SK-N-SH treated with all-trans-retinoic acid at 6 μM for 48 hours (cell line): ENCODE measurements at regions not wholly inside any gene's neighbourhood (a gene's known extent, or its start where the extent isn't known, plus 50 kb on each side); places are given as distances from the start of the nearest gene placed in this dataset.

ENCODE experiments used
- ATAC-seq: fragments of 200-7000 bp; cut with Tn5 transposase; 3 replicates; pipeline ENCODE4 v1.9.1; 2020; ENCODE audit warnings: mild to moderate bottlenecking, moderate library complexity
- CSDC2 ChIP-seq: fragments of 250-450 bp; sonication (Bioruptor Pico); IDR thresholded peaks from 2 replicates; pipeline ENCODE4 v1.5.0; 2020; ENCODE audit warnings: mild to moderate bottlenecking, moderate library complexity
- ESRRG ChIP-seq: fragments of 250-450 bp; sonication (Bioruptor Pico); IDR thresholded peaks from 2 replicates; pipeline ENCODE4 v1.6.1; 2021; ENCODE audit warnings: mild to moderate bottlenecking
- GLIS3 ChIP-seq: fragments of 250-450 bp; sonication (Bioruptor Pico); IDR thresholded peaks from 2 replicates; pipeline ENCODE4 v1.5.0; 2020; ENCODE audit warnings: mild to moderate bottlenecking, moderate library complexity
- PPARA ChIP-seq: fragments of 250-450 bp; sonication (Bioruptor Pico); IDR thresholded peaks from 2 replicates; pipeline ENCODE4 v1.5.0; 2020; ENCODE audit warnings: mild to moderate bottlenecking, borderline replicate concordance
- SNAI2 ChIP-seq: fragments of 250-450 bp; sonication (Bioruptor Pico); IDR thresholded peaks from 2 replicates; pipeline ENCODE4 v1.5.0; 2020; ENCODE audit warnings: mild to moderate bottlenecking, moderate library complexity
- TCF4 ChIP-seq: fragments of 250-450 bp; sonication (Bioruptor Pico); IDR thresholded peaks from 2 replicates; pipeline ENCODE4 v1.8.0; 2021; ENCODE audit warnings: mild to moderate bottlenecking, moderate library complexity, borderline replicate concordance
- TOX ChIP-seq: fragments of 250-450 bp; sonication (Bioruptor Pico); IDR thresholded peaks from 2 replicates; pipeline ENCODE4 v1.8.0; 2021; ENCODE audit warnings: mild to moderate bottlenecking, moderate library complexity, borderline replicate concordance
- ZC3H10 ChIP-seq: fragments of 250-450 bp; sonication (Bioruptor Pico); IDR thresholded peaks from 2 replicates; pipeline ENCODE4 v1.5.1; 2021; ENCODE audit warnings: mild to moderate bottlenecking, moderate library complexity
- ZFP3 ChIP-seq: fragments of 250-450 bp; sonication (Bioruptor Pico); IDR thresholded peaks from 2 replicates; pipeline ENCODE4 v1.5.0; 2020; ENCODE audit warnings: mild to moderate bottlenecking, moderate library complexity
- ZFP30 ChIP-seq: fragments of 450-650 bp; formaldehyde crosslinking; IDR thresholded peaks from 2 replicates; pipeline ENCODE4 v1.5.0; 2022; ENCODE audit warnings: mild to moderate bottlenecking, moderate library complexity
- ZNF565 ChIP-seq: fragments of 450-650 bp; formaldehyde crosslinking; conservative IDR thresholded peaks from 2 replicates; pipeline ENCODE4 v1.5.0; 2020; ENCODE audit warnings: low read depth, mild to moderate bottlenecking, moderate library complexity
- ZNF70 ChIP-seq: fragments of 450-650 bp; formaldehyde crosslinking; IDR thresholded peaks from 2 replicates; pipeline ENCODE4 v1.5.0; 2020; ENCODE audit warnings: mild to moderate bottlenecking, moderate library complexity
- ZNF8 ChIP-seq: fragments of 450-650 bp; formaldehyde crosslinking; IDR thresholded peaks from 2 replicates; pipeline ENCODE4 v1.5.0; 2020; ENCODE audit warnings: mild to moderate bottlenecking, moderate library complexity
- TF ChIP-seq, protein P1 (sequence below): fragments of 250-450 bp; sonication (Bioruptor Pico); IDR thresholded peaks from 2 replicates; pipeline ENCODE4 v1.5.0; 2020; ENCODE audit warnings: mild to moderate bottlenecking, moderate library complexity
- TF ChIP-seq, protein P2 (sequence below): fragments of 250-450 bp; sonication (Bioruptor Pico); IDR thresholded peaks from 2 replicates; pipeline ENCODE4 v1.8.0; 2021; ENCODE audit warnings: low read depth, mild to moderate bottlenecking, moderate library complexity, borderline replicate concordance
- TF ChIP-seq, protein P3 (sequence below): fragments of 250-450 bp; sonication (Bioruptor Pico); IDR thresholded peaks from 2 replicates; pipeline ENCODE4 v1.8.0; 2020; ENCODE audit warnings: mild to moderate bottlenecking, moderate library complexity, borderline replicate concordance
- TF ChIP-seq, protein P4 (sequence below): fragments of 250-450 bp; sonication (Bioruptor Pico); IDR thresholded peaks from 2 replicates; pipeline ENCODE4 v1.5.1; 2020; ENCODE audit warnings: low read depth, mild to moderate bottlenecking, moderate library complexity
- TF ChIP-seq, protein P5 (sequence below): fragments of 250-450 bp; sonication (Bioruptor Pico); IDR thresholded peaks from 2 replicates; pipeline ENCODE4 v1.5.1; 2021; ENCODE audit warnings: mild to moderate bottlenecking, moderate library complexity

DNA sequence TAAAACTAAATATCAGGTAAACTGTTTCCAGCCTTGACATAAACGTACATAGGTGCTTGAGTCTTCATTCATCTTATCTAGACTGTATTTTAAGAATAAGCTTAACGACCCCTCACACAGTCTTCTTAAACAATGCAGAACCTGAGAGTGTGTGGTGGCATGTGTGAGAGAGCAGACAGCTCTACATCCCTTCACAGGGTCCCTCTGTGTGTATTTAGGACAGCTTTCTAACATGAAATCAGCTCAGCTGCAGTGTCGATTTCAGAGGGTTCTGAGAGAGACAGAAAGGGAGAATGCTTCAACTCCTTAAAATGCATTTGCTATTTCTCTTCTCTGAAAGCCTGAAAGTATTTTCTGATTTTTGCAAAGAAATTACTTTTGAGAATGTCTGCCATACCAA, 185.2 kb downstream of the GRB14 start:
- TF ChIP-seq GLIS3 (CRISPR knock-in tag), result no peak
- no peak for TF ChIP-seq PPARA
- ATAC-seq, result no peak

DNA sequence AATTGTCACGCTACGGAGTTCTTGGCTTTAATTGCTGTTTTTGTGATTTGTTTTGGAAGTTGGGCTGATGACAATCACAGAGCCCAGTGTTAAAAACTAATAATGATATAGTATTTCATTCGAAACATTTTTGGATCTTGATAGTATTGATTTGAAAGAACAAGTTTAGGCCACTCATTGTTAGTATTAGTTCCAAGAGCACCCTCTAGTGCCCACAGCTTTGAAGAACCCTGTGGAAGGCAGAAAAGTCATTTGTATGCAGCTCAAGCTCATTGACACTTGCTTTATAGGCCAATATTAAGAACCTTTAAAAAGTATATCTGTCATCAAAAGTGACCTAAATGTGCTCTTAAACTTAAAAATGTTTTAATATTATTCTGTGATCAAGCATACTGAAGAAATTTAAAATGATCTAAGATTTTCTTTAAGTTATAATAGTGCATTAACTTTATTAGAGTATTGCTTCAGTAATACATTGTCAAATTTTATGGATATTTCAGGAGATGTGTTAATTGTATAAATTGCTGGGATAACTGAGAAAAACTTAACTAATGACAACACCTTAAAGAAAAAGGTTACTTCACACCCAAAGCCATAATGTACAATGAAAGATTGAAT, 191.0 kb downstream of the GRB14 start:
- peak; percentile 88; the same call in 2 of the 3 replicates for ATAC-seq

DNA sequence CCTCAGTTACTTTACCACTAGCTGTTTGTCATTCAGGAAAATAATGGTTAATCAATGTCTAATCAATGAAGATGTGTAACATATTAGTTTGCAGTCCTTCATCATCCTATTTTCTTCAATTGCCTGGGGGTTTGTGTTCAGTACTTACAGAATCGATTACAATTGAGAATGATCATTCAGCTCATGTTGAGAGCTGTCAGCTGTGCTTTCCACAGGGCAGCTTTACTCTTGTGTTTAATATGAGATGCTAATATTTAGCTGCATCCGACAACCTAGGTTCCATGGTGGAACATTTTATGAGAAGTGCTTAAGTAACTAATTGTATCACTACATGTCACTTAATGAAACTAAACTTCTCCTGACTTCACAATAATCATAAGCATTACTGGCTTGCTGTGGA, 191.9 kb downstream of the GRB14 start:
- ATAC-seq, result no peak
- TF ChIP-seq, protein P1, sequence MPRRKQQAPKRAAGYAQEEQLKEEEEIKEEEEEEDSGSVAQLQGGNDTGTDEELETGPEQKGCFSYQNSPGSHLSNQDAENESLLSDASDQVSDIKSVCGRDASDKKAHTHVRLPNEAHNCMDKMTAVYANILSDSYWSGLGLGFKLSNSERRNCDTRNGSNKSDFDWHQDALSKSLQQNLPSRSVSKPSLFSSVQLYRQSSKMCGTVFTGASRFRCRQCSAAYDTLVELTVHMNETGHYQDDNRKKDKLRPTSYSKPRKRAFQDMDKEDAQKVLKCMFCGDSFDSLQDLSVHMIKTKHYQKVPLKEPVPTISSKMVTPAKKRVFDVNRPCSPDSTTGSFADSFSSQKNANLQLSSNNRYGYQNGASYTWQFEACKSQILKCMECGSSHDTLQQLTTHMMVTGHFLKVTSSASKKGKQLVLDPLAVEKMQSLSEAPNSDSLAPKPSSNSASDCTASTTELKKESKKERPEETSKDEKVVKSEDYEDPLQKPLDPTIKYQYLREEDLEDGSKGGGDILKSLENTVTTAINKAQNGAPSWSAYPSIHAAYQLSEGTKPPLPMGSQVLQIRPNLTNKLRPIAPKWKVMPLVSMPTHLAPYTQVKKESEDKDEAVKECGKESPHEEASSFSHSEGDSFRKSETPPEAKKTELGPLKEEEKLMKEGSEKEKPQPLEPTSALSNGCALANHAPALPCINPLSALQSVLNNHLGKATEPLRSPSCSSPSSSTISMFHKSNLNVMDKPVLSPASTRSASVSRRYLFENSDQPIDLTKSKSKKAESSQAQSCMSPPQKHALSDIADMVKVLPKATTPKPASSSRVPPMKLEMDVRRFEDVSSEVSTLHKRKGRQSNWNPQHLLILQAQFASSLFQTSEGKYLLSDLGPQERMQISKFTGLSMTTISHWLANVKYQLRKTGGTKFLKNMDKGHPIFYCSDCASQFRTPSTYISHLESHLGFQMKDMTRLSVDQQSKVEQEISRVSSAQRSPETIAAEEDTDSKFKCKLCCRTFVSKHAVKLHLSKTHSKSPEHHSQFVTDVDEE (CRISPR knock-in tag), result no peak
- TF ChIP-seq, protein P2, sequence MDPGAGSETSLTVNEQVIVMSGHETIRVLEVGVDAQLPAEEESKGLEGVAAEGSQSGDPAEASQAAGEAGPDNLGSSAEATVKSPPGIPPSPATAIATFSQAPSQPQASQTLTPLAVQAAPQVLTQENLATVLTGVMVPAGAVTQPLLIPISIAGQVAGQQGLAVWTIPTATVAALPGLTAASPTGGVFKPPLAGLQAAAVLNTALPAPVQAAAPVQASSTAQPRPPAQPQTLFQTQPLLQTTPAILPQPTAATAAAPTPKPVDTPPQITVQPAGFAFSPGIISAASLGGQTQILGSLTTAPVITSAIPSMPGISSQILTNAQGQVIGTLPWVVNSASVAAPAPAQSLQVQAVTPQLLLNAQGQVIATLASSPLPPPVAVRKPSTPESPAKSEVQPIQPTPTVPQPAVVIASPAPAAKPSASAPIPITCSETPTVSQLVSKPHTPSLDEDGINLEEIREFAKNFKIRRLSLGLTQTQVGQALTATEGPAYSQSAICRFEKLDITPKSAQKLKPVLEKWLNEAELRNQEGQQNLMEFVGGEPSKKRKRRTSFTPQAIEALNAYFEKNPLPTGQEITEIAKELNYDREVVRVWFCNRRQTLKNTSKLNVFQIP (CRISPR knock-in tag), result no peak
- TF ChIP-seq ZNF70 (CRISPR knock-in tag) (no peak), ZNF565 (no peak), ZC3H10 (no peak), ESRRG (CRISPR knock-in tag) (no peak)
- TF ChIP-seq, protein P3, sequence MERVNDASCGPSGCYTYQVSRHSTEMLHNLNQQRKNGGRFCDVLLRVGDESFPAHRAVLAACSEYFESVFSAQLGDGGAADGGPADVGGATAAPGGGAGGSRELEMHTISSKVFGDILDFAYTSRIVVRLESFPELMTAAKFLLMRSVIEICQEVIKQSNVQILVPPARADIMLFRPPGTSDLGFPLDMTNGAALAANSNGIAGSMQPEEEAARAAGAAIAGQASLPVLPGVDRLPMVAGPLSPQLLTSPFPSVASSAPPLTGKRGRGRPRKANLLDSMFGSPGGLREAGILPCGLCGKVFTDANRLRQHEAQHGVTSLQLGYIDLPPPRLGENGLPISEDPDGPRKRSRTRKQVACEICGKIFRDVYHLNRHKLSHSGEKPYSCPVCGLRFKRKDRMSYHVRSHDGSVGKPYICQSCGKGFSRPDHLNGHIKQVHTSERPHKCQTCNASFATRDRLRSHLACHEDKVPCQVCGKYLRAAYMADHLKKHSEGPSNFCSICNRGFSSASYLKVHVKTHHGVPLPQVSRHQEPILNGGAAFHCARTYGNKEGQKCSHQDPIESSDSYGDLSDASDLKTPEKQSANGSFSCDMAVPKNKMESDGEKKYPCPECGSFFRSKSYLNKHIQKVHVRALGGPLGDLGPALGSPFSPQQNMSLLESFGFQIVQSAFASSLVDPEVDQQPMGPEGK (CRISPR knock-in tag), result no peak
- TF ChIP-seq, protein P4, sequence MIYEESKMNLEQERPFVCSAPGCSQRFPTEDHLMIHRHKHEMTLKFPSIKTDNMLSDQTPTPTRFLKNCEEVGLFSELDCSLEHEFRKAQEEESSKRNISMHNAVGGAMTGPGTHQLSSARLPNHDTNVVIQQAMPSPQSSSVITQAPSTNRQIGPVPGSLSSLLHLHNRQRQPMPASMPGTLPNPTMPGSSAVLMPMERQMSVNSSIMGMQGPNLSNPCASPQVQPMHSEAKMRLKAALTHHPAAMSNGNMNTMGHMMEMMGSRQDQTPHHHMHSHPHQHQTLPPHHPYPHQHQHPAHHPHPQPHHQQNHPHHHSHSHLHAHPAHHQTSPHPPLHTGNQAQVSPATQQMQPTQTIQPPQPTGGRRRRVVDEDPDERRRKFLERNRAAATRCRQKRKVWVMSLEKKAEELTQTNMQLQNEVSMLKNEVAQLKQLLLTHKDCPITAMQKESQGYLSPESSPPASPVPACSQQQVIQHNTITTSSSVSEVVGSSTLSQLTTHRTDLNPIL (CRISPR knock-in tag), result no peak

More for the DNA sequence above, 191.0 kb downstream of the GRB14 start:
- TF ChIP-seq, protein P2 (CRISPR knock-in tag), result no peak
- TF ChIP-seq ZFP3 (no peak), CSDC2 (no peak), ZNF565 (no peak), SNAI2 (CRISPR knock-in tag) (no peak), PPARA (no peak), ZNF70 (CRISPR knock-in tag) (no peak), ZFP30 (CRISPR knock-in tag) (no peak), ZC3H10 (no peak), TCF4 (CRISPR knock-in tag) (no peak), TOX (CRISPR knock-in tag) (no peak), ZNF8 (no peak)
- TF ChIP-seq, protein P5, sequence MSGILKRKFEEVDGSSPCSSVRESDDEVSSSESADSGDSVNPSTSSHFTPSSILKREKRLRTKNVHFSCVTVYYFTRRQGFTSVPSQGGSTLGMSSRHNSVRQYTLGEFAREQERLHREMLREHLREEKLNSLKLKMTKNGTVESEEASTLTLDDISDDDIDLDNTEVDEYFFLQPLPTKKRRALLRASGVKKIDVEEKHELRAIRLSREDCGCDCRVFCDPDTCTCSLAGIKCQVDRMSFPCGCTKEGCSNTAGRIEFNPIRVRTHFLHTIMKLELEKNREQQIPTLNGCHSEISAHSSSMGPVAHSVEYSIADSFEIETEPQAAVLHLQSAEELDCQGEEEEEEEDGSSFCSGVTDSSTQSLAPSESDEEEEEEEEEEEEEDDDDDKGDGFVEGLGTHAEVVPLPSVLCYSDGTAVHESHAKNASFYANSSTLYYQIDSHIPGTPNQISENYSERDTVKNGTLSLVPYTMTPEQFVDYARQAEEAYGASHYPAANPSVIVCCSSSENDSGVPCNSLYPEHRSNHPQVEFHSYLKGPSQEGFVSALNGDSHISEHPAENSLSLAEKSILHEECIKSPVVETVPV (CRISPR knock-in tag), result no peak
- TF ChIP-seq, protein P1 (CRISPR knock-in tag), result no peak
- TF ChIP-seq, protein P4 (CRISPR knock-in tag), result no peak
